Fibroblast of lung (primary cell): ENCODE measurements at regions not wholly inside any gene's neighbourhood (a gene's known extent, or its start where the extent isn't known, plus 50 kb on each side); places are given as distances from the start of the nearest gene placed in this dataset.

ENCODE experiments used
- CTCF ChIP-seq, 2 donors: IDR thresholded peaks in 1 of 2; conservative IDR thresholded peaks in 1 of 2; 1 replicate in 1 of 2; 2 replicates in 1 of 2; pipeline ENCODE4 v1.5.1; 2011 to 2012; ENCODE audit warnings: low read length in 2 of 2, control low read depth in 1 of 2, inconsistent platforms in 1 of 2, low read depth in 1 of 2, mild to moderate bottlenecking in 1 of 2
- EZH2 ChIP-seq: IDR thresholded peaks from 2 replicates; pipeline ENCODE4 v1.5.1; 2012; ENCODE audit warnings: low read length, control low read depth, mild to moderate bottlenecking; ENCODE audit errors: missing control alignments

- no peak for TF ChIP-seq CTCF (conservative IDR thresholded peaks at IDR 0.05 in 1 of 2, IDR thresholded peaks at IDR 0.05 in 1 of 2; ENCODE audit: low read depth in 1 of 2, low read length in 2 of 2)
- no peak for TF ChIP-seq EZH2
Measured at GRCh38 chr18:24530630-24531111, 70.2 kb downstream of the HRH4 start.
